OCI-LY3 (cell line): ENCODE measurements at regions not wholly inside any gene's neighbourhood (a gene's known extent, or its start where the extent isn't known, plus 50 kb on each side); places are given as distances from the start of the nearest gene placed in this dataset.

Source experiments
- CTCF ChIP-seq: fragments of 200-600, 300-600 bp; sonication (generic); IDR thresholded peaks from 2 replicates; pipeline ENCODE4 v1.5.1; 2014; ENCODE audit warnings: antibody characterized with exemption, low read length, low read depth
- EZH2phosphoT487 ChIP-seq: fragments of 200-600 bp; shearing (Covaris generic); IDR thresholded peaks from 2 replicates; pipeline ENCODE4 v1.6.1; 2018; ENCODE audit warnings: antibody characterized with exemption, mixed run types, low read depth

DNA sequence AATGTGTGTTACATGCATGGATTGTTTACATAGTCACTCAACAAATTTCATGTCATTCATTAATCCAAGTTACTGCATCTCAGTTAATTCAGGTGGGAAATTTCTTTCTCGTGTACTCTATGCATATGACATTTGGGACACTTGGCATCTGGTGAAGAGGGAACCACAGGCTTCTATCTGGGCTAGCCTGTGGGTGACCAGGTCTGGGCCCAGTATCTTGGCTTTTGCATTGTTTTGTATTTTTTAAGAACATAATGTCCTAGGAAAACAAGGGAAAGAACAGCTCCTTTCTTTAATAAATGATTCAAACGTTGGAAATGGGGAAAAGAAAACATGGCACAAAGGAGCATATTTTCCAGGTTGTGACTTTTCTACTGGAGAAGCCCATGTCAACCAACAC is 331.1 kb downstream of the WDR11 start:
- TF ChIP-seq CTCF (no peak), EZH2phosphoT487 (no peak)
